ENCODE measurements at regions not wholly inside any gene's neighbourhood (a gene's known extent, or its start where the extent isn't known, plus 50 kb on each side); places are given as distances from the start of the nearest gene placed in this dataset.

DNA sequence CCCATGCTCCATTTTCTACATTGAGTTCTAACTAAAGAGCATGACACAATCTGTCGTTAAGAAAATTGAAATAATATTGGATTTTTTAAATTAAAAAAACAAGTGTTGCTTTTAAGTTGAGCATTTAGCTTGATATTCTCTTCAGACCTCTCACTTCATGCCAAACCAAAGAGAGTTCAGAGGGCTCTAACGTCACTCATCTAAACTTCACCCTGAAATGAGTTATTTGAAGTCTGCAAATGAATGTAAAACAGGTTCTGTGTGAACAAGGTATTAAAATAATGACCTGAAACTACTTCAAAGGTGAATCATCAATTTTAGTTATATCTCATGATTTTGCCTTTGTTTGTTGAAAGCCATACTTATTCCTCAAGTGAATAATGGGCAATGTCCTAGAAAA, 61.8 kb downstream of the MRPL57 start:
- no peak for TF ChIP-seq POLR2AphosphoS5 (IDR thresholded peaks at IDR 0.05)
- TF ChIP-seq POLR2A (IDR thresholded peaks at IDR 0.05): no peak
- TF ChIP-seq, protein P1, sequence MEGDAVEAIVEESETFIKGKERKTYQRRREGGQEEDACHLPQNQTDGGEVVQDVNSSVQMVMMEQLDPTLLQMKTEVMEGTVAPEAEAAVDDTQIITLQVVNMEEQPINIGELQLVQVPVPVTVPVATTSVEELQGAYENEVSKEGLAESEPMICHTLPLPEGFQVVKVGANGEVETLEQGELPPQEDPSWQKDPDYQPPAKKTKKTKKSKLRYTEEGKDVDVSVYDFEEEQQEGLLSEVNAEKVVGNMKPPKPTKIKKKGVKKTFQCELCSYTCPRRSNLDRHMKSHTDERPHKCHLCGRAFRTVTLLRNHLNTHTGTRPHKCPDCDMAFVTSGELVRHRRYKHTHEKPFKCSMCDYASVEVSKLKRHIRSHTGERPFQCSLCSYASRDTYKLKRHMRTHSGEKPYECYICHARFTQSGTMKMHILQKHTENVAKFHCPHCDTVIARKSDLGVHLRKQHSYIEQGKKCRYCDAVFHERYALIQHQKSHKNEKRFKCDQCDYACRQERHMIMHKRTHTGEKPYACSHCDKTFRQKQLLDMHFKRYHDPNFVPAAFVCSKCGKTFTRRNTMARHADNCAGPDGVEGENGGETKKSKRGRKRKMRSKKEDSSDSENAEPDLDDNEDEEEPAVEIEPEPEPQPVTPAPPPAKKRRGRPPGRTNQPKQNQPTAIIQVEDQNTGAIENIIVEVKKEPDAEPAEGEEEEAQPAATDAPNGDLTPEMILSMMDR (IDR thresholded peaks at IDR 0.05): no peak
- TF ChIP-seq EP300 (IDR thresholded peaks at IDR 0.05; ENCODE audit: low read depth): no peak
